Suprapubic skin (tissue), 4 donors: ENCODE measurements at regions not wholly inside any gene's neighbourhood (a gene's known extent, or its start where the extent isn't known, plus 50 kb on each side); places are given as distances from the start of the nearest gene placed in this dataset.

Experiments used
- EP300 ChIP-seq: sonication (generic); formaldehyde crosslinking; IDR thresholded peaks from one replicate; pipeline ENCODE4 v1.6.1; 2017; ENCODE audit warnings: antibody characterized with exemption
- POLR2A ChIP-seq, 2 donors: fragments of 450-650 bp; IDR thresholded peaks; one replicate each; pipeline ENCODE4 v1.6.1; 2017; ENCODE audit warnings: antibody characterized with exemption in 2 of 2, mild to moderate bottlenecking in 2 of 2, moderate library complexity in 2 of 2
- POLR2AphosphoS5 ChIP-seq, 3 donors: sonication (generic); formaldehyde crosslinking; IDR thresholded peaks; one replicate each; pipeline ENCODE4 v1.6.1; 2017; ENCODE audit warnings: antibody characterized with exemption in 3 of 3
- TF ChIP-seq, protein P1 (sequence below), 2 donors: fragments of 200-600 bp in 1 of 2; fragments of 450-650 bp in 1 of 2; sonication (generic) in 1 of 2; IDR thresholded peaks; one replicate each; pipeline ENCODE4 v1.5.1; 2016 to 2019; ENCODE audit warnings: antibody characterized with exemption in 2 of 2, mild to moderate bottlenecking in 1 of 2, moderate library complexity in 1 of 2

DNA sequence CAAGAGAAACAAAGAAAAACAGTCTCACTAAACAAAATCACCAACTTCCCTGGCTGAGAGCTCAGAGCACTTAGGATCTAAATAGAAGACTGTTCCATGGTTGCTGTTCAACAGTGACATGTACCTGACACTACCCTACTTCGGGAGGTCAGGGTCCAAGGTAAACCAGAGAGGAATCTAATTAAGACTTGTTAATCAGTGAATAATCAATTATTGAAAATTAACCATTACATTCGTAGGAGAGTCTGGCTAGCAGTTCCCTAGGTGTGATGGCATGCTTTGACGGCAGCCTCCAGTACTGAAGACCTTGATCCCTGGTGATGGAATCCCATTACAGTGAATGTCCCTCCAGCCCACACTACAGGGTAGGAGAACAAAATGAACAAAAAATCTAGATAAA, 154.0 kb upstream of the AFDN start:
- TF ChIP-seq, protein P1, sequence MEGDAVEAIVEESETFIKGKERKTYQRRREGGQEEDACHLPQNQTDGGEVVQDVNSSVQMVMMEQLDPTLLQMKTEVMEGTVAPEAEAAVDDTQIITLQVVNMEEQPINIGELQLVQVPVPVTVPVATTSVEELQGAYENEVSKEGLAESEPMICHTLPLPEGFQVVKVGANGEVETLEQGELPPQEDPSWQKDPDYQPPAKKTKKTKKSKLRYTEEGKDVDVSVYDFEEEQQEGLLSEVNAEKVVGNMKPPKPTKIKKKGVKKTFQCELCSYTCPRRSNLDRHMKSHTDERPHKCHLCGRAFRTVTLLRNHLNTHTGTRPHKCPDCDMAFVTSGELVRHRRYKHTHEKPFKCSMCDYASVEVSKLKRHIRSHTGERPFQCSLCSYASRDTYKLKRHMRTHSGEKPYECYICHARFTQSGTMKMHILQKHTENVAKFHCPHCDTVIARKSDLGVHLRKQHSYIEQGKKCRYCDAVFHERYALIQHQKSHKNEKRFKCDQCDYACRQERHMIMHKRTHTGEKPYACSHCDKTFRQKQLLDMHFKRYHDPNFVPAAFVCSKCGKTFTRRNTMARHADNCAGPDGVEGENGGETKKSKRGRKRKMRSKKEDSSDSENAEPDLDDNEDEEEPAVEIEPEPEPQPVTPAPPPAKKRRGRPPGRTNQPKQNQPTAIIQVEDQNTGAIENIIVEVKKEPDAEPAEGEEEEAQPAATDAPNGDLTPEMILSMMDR (IDR thresholded peaks at IDR 0.05) = no peak
- TF ChIP-seq POLR2AphosphoS5 (IDR thresholded peaks at IDR 0.05) = no peak
- TF ChIP-seq EP300 = no peak
- no peak for TF ChIP-seq POLR2A (IDR thresholded peaks at IDR 0.05)
